Amniotic epithelial cell (primary cell): ENCODE measurements at regions not wholly inside any gene's neighbourhood (a gene's known extent, or its start where the extent isn't known, plus 50 kb on each side); places are given as distances from the start of the nearest gene placed in this dataset.
"Not testable (repeated sequence)": the region's sequence is repeated elsewhere in the genome, so short reads cannot be mapped to it uniquely, and the experiment has no call there.

Source experiments
- DNase-seq: peaks from one replicate; pipeline ENCODE4 v3.0.0-alpha.2; 2010; ENCODE audit warnings: low read depth

- DNase-seq: no peak
Observed at GRCh38 chr11:57871231-57871630, 109.6 kb downstream of the CTNND1 start.

- DNase-seq: peak; percentile 2
Observed at GRCh38 chr11:57873196-57873911, 111.8 kb downstream of the CTNND1 start.

GRCh38 chr11:57874981-57875380 is 113.4 kb downstream of the CTNND1 start:
- no peak for DNase-seq

GRCh38 chr11:57881647-57882046 is 120.0 kb downstream of the CTNND1 start:
- no peak for DNase-seq

GRCh38 chr11:57883630-57884029 is 122.0 kb downstream of the CTNND1 start:
- no peak for DNase-seq

- peak; percentile 27 for DNase-seq
Observed at GRCh38 chr11:57885298-57886050, 123.9 kb downstream of the CTNND1 start.

GRCh38 chr11:57888386-57888785 is 126.8 kb downstream of the CTNND1 start:
- DNase-seq: no peak

GRCh38 chr11:57890521-57890920 is 128.9 kb downstream of the CTNND1 start:
- no peak for DNase-seq

- not testable (repeated sequence) for DNase-seq
Observed at GRCh38 chr11:57893200-57893599, 130.5 kb upstream of the OR9Q1 start.

GRCh38 chr11:57896361-57897145 is 127.1 kb upstream of the OR9Q1 start:
- DNase-seq: no peak

GRCh38 chr11:57899378-57899777 is 124.3 kb upstream of the OR9Q1 start:
- DNase-seq: no peak

GRCh38 chr11:57900320-57900719 is 123.4 kb upstream of the OR9Q1 start:
- DNase-seq: no peak

- no peak for DNase-seq
Observed at GRCh38 chr11:57901278-57901677, 122.4 kb upstream of the OR9Q1 start.

GRCh38 chr11:57901756-57902155 is 121.9 kb upstream of the OR9Q1 start:
- DNase-seq: no peak

GRCh38 chr11:57903011-57903410 is 120.7 kb upstream of the OR9Q1 start:
- no peak for DNase-seq

- DNase-seq: no peak
Observed at GRCh38 chr11:57903441-57904123, 120.1 kb upstream of the OR9Q1 start.

GRCh38 chr11:57904376-57904775 is 119.3 kb upstream of the OR9Q1 start:
- no peak for DNase-seq

- DNase-seq: no peak
Observed at GRCh38 chr11:57905439-57905838, 118.2 kb upstream of the OR9Q1 start.

- not testable (repeated sequence) for DNase-seq
Observed at GRCh38 chr11:57908399-57908798, 115.3 kb upstream of the OR9Q1 start.

- DNase-seq: not testable (repeated sequence)
Observed at GRCh38 chr11:57911522-57911921, 112.2 kb upstream of the OR9Q1 start.

GRCh38 chr11:57913715-57914704 is 109.7 kb upstream of the OR9Q1 start:
- DNase-seq: no peak
